HG02852 (cell line): ENCODE measurements at regions not wholly inside any gene's neighbourhood (a gene's known extent, or its start where the extent isn't known, plus 50 kb on each side); places are given as distances from the start of the nearest gene placed in this dataset.

ENCODE experiments used
- ATAC-seq: cut with Tn5 transposase; IDR thresholded peaks from one replicate; pipeline ENCODE4 v1.9.1; 2021; ENCODE audit warnings: mild to moderate bottlenecking, moderate library complexity; ENCODE audit not compliant: unreplicated experiment

GRCh38 chr18:8458546-8459215 lies 150.6 kb upstream of the RAB12 start:
- ATAC-seq, result no peak

GRCh38 chr18:8460748-8461147 lies 148.5 kb upstream of the RAB12 start:
- no peak for ATAC-seq

- no peak for ATAC-seq
These were observed 147.7 kb upstream of the RAB12 start for GRCh38 chr18:8461544-8461943.

GRCh38 chr18:8462651-8463185 lies 146.5 kb upstream of the RAB12 start:
- no peak for ATAC-seq

- no peak for ATAC-seq
These were observed 145.4 kb upstream of the RAB12 start for GRCh38 chr18:8463791-8464190.

- ATAC-seq, result no peak
These were observed 141.0 kb upstream of the RAB12 start for GRCh38 chr18:8468191-8468590.

- no peak for ATAC-seq
These were observed 140.3 kb upstream of the RAB12 start for GRCh38 chr18:8468921-8469335.

GRCh38 chr18:8469544-8470130 lies 139.6 kb upstream of the RAB12 start:
- no peak for ATAC-seq

- ATAC-seq, result no peak
These were observed 137.9 kb upstream of the RAB12 start for GRCh38 chr18:8471372-8471771.

- ATAC-seq, result no peak
These were observed 134.6 kb upstream of the RAB12 start for GRCh38 chr18:8474661-8475060.

GRCh38 chr18:8477615-8478014 lies 131.6 kb upstream of the RAB12 start:
- ATAC-seq, result no peak

GRCh38 chr18:8478166-8478967 lies 130.9 kb upstream of the RAB12 start:
- peak; percentile 70 for ATAC-seq

GRCh38 chr18:8478968-8479370 lies 130.3 kb upstream of the RAB12 start:
- ATAC-seq, result no peak

GRCh38 chr18:8479789-8480188 lies 129.4 kb upstream of the RAB12 start:
- ATAC-seq, result no peak

GRCh38 chr18:8480506-8481328 lies 128.5 kb upstream of the RAB12 start:
- no peak for ATAC-seq

- no peak for ATAC-seq
These were observed 124.3 kb upstream of the RAB12 start for GRCh38 chr18:8484951-8485350.

GRCh38 chr18:8489761-8490160 lies 119.5 kb upstream of the RAB12 start:
- ATAC-seq, result no peak

- no peak for ATAC-seq
These were observed 117.7 kb upstream of the RAB12 start for GRCh38 chr18:8491516-8491915.

GRCh38 chr18:8493141-8493540 lies 116.1 kb upstream of the RAB12 start:
- ATAC-seq, result no peak

GRCh38 chr18:8496186-8496585 lies 113.1 kb upstream of the RAB12 start:
- no peak for ATAC-seq

GRCh38 chr18:8498905-8499304 lies 110.3 kb upstream of the RAB12 start:
- ATAC-seq, result no peak
